OCI-LY7 (cell line): ENCODE measurements at regions not wholly inside any gene's neighbourhood (a gene's known extent, or its start where the extent isn't known, plus 50 kb on each side); places are given as distances from the start of the nearest gene placed in this dataset.

Experiments
- BruUV-seq: library from RNA; stranded (reverse); fragments of 400-500 nt; replicated peaks from 2 replicates; lab custom pipeline; 2021; lab: Mats Ljungman, UMichigan
- CTCF ChIA-PET: fragments of 300-600 bp; sonication (Branson Sonifier 250); formaldehyde crosslinking; loops from one replicate; lab custom pipeline; 2022; ENCODE audit warnings: antibody characterized with exemption; ENCODE audit not compliant: unreplicated experiment; lab: Charles Lee
- POLR2A ChIA-PET: fragments of 300-600 bp; sonication (Branson Sonifier 250); formaldehyde crosslinking; loops from one replicate; lab custom pipeline; 2022; ENCODE audit warnings: antibody characterized with exemption; lab: Charles Lee
- DNase-seq: peaks from one replicate; pipeline ENCODE4 v3.0.0-alpha.2; 2015; ENCODE audit warnings: low spot score
- H2AFZ ChIP-seq: fragments of 200-600 bp; sonication (generic), shearing (Covaris generic); 2 replicates; pipeline ENCODE4 v1.6.1; 2014; ENCODE audit warnings: mild to moderate bottlenecking, antibody characterized with exemption, low read length, moderate library complexity
- H3K27ac ChIP-seq: fragments of 200-600 bp; sonication (generic); 2 replicates; pipeline ENCODE4 v1.5.1; 2014; ENCODE audit warnings: mixed run types, low read depth, mild to moderate bottlenecking, moderate library complexity, low read length, inconsistent platforms; ENCODE audit not compliant: poor library complexity, severe bottlenecking
- H3K36me3 ChIP-seq: fragments of 200-600 bp; sonication (generic); 2 replicates; pipeline ENCODE4 v1.6.1; 2014; ENCODE audit warnings: mild to moderate bottlenecking, antibody characterized with exemption, low read length, moderate library complexity, mixed read lengths; ENCODE audit not compliant: insufficient read depth
- H3K4me1 ChIP-seq: fragments of 200-600 bp; sonication (generic); 2 replicates; pipeline ENCODE4 v1.5.1; 2014; ENCODE audit warnings: mild to moderate bottlenecking, low read length; ENCODE audit not compliant: insufficient read depth, poor library complexity, severe bottlenecking
- H3K4me2 ChIP-seq: fragments of 200-600 bp; sonication (generic); 2 replicates; pipeline ENCODE4 v1.6.1; 2014; ENCODE audit warnings: mild to moderate bottlenecking, low read length
- H3K4me3 ChIP-seq: fragments of 200-600 bp; sonication (generic); 2 replicates; pipeline ENCODE4 v1.5.1; 2014; ENCODE audit warnings: mild to moderate bottlenecking, low read depth, low read length; ENCODE audit not compliant: poor library complexity, severe bottlenecking
- H3K79me2 ChIP-seq: fragments of 200-600 bp; sonication (generic); 2 replicates; pipeline ENCODE4 v1.6.1; 2016; ENCODE audit warnings: low read depth, mild to moderate bottlenecking, low read length, moderate library complexity, mixed read lengths; ENCODE audit not compliant: insufficient read depth
- H3K9me2 ChIP-seq: fragments of 200-600 bp; sonication (generic); 2 replicates; pipeline ENCODE4 v1.6.1; 2016; ENCODE audit warnings: mild to moderate bottlenecking, low read length, mixed read lengths; ENCODE audit not compliant: insufficient read depth
- H3K9me3 ChIP-seq: fragments of 200-600 bp; sonication (generic); 2 replicates; pipeline ENCODE4 v1.6.1; 2014; ENCODE audit warnings: mild to moderate bottlenecking, mixed run types, low read length, mixed read lengths
- H4K20me1 ChIP-seq: fragments of 200-600 bp; sonication (generic); 2 replicates; pipeline ENCODE4 v1.6.1; 2014; ENCODE audit warnings: mild to moderate bottlenecking, antibody characterized with exemption, low read length, moderate library complexity, mixed read lengths; ENCODE audit not compliant: insufficient read depth
- CTCF ChIP-seq: fragments of 200-600 bp; sonication (generic); conservative IDR thresholded peaks from 2 replicates; pipeline ENCODE4 v1.5.1; 2014; ENCODE audit warnings: mild to moderate bottlenecking, antibody characterized with exemption, low read length, moderate library complexity, mixed read lengths
- EZH2phosphoT487 ChIP-seq: fragments of 200-600 bp; sonication (generic); IDR thresholded peaks from 2 replicates; pipeline ENCODE4 v1.6.1; 2018; ENCODE audit warnings: low read depth, borderline replicate concordance, mild to moderate bottlenecking, mixed run types, antibody characterized with exemption, low read length, moderate library complexity, mixed read lengths
- intact Hi-C: fragments of 100-400 bp; cut with micrococcal nuclease; formaldehyde crosslinking; loops from one replicate; pipeline ENCODE4 v1.10.0; 2022; ENCODE audit not compliant: unreplicated experiment

- Histone ChIP-seq H2AFZ (no peak overlapping the region), H3K27ac (no peak overlapping the region), H3K9me2 (no peaks in the 10 kb centered on the region), H4K20me1 (no peaks in the 10 kb centered on the region), H3K9me3 (no peaks in the 10 kb centered on the region), H3K4me1 (no peaks in the 10 kb centered on the region), H3K79me2 (no peaks in the 10 kb centered on the region), H3K4me2 (no peak overlapping the region), H3K4me3 (no peak overlapping the region), H3K36me3 (no peaks in the 10 kb centered on the region)
- DNase-seq, result no peak
- no TSS peak for BruUV-seq
- POLR2A ChIA-PET, result no interaction called here
- TF ChIP-seq CTCF (no peak), EZH2phosphoT487 (no peak)
- intact Hi-C loops, result no loop called here
- CTCF ChIA-PET, result no interaction called here
Measured at GRCh38 chr5:2212481-2212880, 329.8 kb upstream of the IRX4 start.

GRCh38 chr5:2208239-2208544 is 325.5 kb upstream of the IRX4 start:
- intact Hi-C loops, result no loop called here
- no peaks in the 10 kb centered on the region for H4K20me1 ChIP-seq
- CTCF ChIA-PET, result no interaction called here

More at GRCh38 chr5:2208239-2208544, 325.5 kb upstream of the IRX4 start:
- H3K4me3 ChIP-seq, result no peak overlapping the region
- H3K4me1 ChIP-seq, result no peaks in the 10 kb centered on the region
- 0 out of 2 replicates have a peak, but pooled peaks have one; percentile 8 for TF ChIP-seq CTCF
- TF ChIP-seq EZH2phosphoT487, result no peak
- POLR2A ChIA-PET, result no interaction called here
- H3K36me3 ChIP-seq, result no peaks in the 10 kb centered on the region
- no TSS peak for BruUV-seq
- no peak for DNase-seq
- no peak overlapping the region for H3K4me2 ChIP-seq
- no peak overlapping the region for H2AFZ ChIP-seq
- H3K9me2 ChIP-seq, result no peaks in the 10 kb centered on the region
- H3K27ac ChIP-seq, result no peak overlapping the region
- no peaks in the 10 kb centered on the region for H3K9me3 ChIP-seq
- H3K79me2 ChIP-seq, result no peaks in the 10 kb centered on the region
